ENCODE measurements at regions not wholly inside any gene's neighbourhood (a gene's known extent, or its start where the extent isn't known, plus 50 kb on each side); places are given as distances from the start of the nearest gene placed in this dataset.

DNA sequence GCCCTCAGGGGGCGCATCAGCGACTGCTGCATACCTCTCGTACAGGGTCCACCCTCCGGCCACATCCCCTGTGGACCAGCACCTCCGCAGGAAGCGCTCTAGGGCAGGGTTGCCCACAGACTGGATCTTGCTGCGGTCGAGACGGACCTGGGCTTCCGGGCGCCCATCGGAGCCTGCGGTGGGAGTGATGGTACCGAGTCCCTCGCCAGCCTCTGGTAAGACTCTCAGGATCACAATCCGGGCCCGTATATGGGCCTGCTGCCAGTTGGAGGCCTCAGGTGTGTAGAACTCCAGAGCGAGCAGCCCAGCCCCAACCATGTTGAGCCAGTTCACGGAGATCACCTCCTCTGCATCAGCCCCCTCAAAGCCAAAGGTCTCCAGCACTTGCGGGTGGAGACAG is 323.0 kb downstream of the ANXA1 start:
- TF ChIP-seq POLR2AphosphoS5 (IDR thresholded peaks at IDR 0.05; ENCODE audit: low read depth, low read length) (no peak), FOXP2 (optimal IDR thresholded peaks at IDR 0.05; ENCODE audit: borderline replicate concordance, extremely low read depth, extremely low read length, insufficient read depth) (no peak), TAF1 (IDR thresholded peaks at IDR 0.05; ENCODE audit: borderline replicate concordance, insufficient read depth, low read length) (no peak), SIN3A (IDR thresholded peaks at IDR 0.05; ENCODE audit: borderline replicate concordance, insufficient read depth, low read length) (no peak)
- TF ChIP-seq, protein P1, sequence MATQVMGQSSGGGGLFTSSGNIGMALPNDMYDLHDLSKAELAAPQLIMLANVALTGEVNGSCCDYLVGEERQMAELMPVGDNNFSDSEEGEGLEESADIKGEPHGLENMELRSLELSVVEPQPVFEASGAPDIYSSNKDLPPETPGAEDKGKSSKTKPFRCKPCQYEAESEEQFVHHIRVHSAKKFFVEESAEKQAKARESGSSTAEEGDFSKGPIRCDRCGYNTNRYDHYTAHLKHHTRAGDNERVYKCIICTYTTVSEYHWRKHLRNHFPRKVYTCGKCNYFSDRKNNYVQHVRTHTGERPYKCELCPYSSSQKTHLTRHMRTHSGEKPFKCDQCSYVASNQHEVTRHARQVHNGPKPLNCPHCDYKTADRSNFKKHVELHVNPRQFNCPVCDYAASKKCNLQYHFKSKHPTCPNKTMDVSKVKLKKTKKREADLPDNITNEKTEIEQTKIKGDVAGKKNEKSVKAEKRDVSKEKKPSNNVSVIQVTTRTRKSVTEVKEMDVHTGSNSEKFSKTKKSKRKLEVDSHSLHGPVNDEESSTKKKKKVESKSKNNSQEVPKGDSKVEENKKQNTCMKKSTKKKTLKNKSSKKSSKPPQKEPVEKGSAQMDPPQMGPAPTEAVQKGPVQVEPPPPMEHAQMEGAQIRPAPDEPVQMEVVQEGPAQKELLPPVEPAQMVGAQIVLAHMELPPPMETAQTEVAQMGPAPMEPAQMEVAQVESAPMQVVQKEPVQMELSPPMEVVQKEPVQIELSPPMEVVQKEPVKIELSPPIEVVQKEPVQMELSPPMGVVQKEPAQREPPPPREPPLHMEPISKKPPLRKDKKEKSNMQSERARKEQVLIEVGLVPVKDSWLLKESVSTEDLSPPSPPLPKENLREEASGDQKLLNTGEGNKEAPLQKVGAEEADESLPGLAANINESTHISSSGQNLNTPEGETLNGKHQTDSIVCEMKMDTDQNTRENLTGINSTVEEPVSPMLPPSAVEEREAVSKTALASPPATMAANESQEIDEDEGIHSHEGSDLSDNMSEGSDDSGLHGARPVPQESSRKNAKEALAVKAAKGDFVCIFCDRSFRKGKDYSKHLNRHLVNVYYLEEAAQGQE (IDR thresholded peaks at IDR 0.05; ENCODE audit: insufficient read depth in 1 of 2, low read depth in 2 of 2, low read length in 2 of 2), result no peak

DNA sequence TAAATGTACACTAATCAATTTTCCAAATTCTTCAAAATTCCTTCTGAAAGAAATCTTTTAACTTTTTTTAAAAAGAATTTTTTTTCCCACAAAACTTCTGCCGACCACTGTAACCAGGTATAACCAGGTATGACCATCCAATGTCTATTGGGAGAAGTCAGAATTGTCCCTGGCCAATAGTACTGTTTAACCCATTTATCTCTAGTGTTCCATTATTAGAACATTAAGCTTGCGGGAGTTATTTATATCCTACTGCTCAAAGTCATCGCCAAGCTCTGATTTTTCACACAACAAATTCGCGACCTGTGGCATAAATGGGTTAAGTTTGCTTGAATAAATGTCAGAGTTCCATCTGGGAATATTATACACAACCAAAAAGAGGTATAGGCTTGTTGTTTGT is 343.2 kb downstream of the ANXA1 start:
- TF ChIP-seq POLR2AphosphoS5 (IDR thresholded peaks at IDR 0.05; ENCODE audit: low read depth, low read length) (no peak), FOXP2 (optimal IDR thresholded peaks at IDR 0.05; ENCODE audit: borderline replicate concordance, extremely low read depth, extremely low read length, insufficient read depth) (no peak), TAF1 (IDR thresholded peaks at IDR 0.05; ENCODE audit: borderline replicate concordance, insufficient read depth, low read length) (no peak), SIN3A (IDR thresholded peaks at IDR 0.05; ENCODE audit: borderline replicate concordance, insufficient read depth, low read length) (no peak)
- TF ChIP-seq, protein P1 (IDR thresholded peaks at IDR 0.05; ENCODE audit: insufficient read depth in 1 of 2, low read depth in 2 of 2, low read length in 2 of 2), result no peak

DNA sequence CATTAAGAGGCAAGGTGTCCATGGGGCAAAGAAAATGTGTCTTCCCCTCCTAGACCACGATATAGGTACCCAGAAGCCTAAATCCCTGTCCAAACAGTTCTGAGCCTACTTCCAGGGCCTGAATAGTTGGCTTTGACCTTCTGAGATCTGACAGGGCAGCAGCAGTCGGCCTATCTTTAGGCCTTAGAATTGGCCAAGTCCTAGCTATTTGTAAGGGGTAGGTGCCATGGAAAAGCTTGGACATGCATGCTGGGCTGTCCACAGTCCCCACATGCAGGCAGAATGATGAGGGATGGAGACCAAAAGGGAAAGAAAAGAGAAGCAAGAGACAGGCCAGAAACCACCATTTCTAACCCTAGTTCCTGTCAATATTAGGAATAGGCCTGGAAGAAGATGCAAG is 346.1 kb downstream of the ANXA1 start:
- TF ChIP-seq FOXP2 (optimal IDR thresholded peaks at IDR 0.05; ENCODE audit: borderline replicate concordance, extremely low read depth, extremely low read length, insufficient read depth) (no peak), SIN3A (IDR thresholded peaks at IDR 0.05; ENCODE audit: borderline replicate concordance, insufficient read depth, low read length) (no peak), TAF1 (IDR thresholded peaks at IDR 0.05; ENCODE audit: borderline replicate concordance, insufficient read depth, low read length) (no peak)
- TF ChIP-seq, protein P1 (IDR thresholded peaks at IDR 0.05; ENCODE audit: insufficient read depth in 1 of 2, low read depth in 2 of 2, low read length in 2 of 2), result no peak

DNA sequence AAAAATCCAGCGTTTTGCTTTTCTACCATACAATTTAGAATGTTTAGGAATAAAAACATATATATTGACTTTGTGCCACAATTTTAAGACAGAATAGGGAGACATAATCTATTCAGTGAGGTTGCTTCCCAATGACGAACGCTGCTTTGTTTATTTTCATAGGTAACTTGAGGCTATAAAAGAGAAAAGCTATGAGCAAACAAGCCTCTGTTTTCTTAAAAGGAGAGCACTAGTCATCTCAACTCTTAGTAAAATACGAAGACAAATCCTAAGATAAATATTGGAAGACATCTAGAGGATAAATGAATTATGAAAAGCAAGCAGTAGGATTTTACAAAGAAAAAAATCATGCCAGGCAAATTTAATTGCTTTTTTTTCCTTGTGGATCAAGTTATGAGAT is 363.6 kb downstream of the ANXA1 start:
- TF ChIP-seq, protein P1 (IDR thresholded peaks at IDR 0.05; ENCODE audit: insufficient read depth in 1 of 2, low read depth in 2 of 2, low read length in 2 of 2), result no peak
- TF ChIP-seq SIN3A (IDR thresholded peaks at IDR 0.05; ENCODE audit: borderline replicate concordance, insufficient read depth, low read length) (no peak), FOXP2 (optimal IDR thresholded peaks at IDR 0.05; ENCODE audit: borderline replicate concordance, extremely low read depth, extremely low read length, insufficient read depth) (no peak), POLR2AphosphoS5 (IDR thresholded peaks at IDR 0.05; ENCODE audit: low read depth, low read length) (no peak), TAF1 (IDR thresholded peaks at IDR 0.05; ENCODE audit: borderline replicate concordance, insufficient read depth, low read length) (no peak)

DNA sequence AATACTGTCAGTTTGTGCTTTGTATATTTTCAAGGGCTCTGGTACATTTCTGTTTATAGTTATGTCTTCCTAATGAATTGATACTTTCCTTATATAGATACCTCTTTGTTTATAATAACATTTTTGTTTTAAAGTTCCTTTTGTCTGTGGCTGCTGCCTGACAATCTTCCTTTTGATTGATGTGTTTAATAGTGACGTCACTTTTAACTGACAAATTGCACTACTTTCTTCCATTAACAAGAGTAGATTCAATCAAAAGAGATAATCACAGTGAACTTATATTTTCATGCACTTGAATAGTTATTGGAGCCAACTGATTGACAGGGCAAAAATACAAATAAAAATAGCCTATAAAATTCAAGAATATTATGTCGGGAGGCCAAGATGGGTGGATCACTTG is 371.7 kb downstream of the ANXA1 start:
- TF ChIP-seq POLR2AphosphoS5 (IDR thresholded peaks at IDR 0.05; ENCODE audit: low read depth, low read length) (no peak), FOXP2 (optimal IDR thresholded peaks at IDR 0.05; ENCODE audit: borderline replicate concordance, extremely low read depth, extremely low read length, insufficient read depth) (no peak), SIN3A (IDR thresholded peaks at IDR 0.05; ENCODE audit: borderline replicate concordance, insufficient read depth, low read length) (no peak), TAF1 (IDR thresholded peaks at IDR 0.05; ENCODE audit: borderline replicate concordance, insufficient read depth, low read length) (no peak)
- TF ChIP-seq, protein P1 (IDR thresholded peaks at IDR 0.05; ENCODE audit: insufficient read depth in 1 of 2, low read depth in 2 of 2, low read length in 2 of 2), result no peak

Measured in PFSK-1 (cell line).